OCI-LY7 (cell line): ENCODE measurements at regions not wholly inside any gene's neighbourhood (a gene's known extent, or its start where the extent isn't known, plus 50 kb on each side); places are given as distances from the start of the nearest gene placed in this dataset.

Source experiments
- EZH2phosphoT487 ChIP-seq: fragments of 200-600 bp; sonication (generic); IDR thresholded peaks from 2 replicates; pipeline ENCODE4 v1.6.1; 2018; ENCODE audit warnings: low read depth, borderline replicate concordance, mild to moderate bottlenecking, mixed run types, antibody characterized with exemption, low read length, moderate library complexity, mixed read lengths
- TF ChIP-seq, protein P1 (sequence below): fragments of 200-600 bp; sonication (generic); conservative IDR thresholded peaks from 2 replicates; pipeline ENCODE4 v1.5.1; 2014; ENCODE audit warnings: mild to moderate bottlenecking, antibody characterized with exemption, low read length, moderate library complexity, mixed read lengths

DNA sequence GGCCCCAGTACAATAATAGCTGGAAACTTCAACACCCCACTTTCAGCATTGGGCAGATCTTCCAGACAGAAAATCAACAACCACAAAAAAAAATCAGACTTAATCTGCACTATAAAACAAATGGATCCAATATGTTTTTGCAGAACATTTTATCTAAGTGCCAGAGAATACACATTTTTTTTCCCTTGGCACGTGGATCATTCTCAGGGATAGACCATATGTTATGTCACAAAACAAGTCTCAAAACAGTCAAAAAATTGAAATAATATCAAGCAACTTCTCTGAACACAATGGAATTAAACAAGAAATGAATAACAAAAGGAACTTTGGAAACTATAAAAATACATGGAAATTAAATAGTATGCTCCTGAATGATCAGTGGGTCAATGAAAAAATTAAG, 576.3 kb downstream of the PCDH19 start:
- TF ChIP-seq, protein P1, sequence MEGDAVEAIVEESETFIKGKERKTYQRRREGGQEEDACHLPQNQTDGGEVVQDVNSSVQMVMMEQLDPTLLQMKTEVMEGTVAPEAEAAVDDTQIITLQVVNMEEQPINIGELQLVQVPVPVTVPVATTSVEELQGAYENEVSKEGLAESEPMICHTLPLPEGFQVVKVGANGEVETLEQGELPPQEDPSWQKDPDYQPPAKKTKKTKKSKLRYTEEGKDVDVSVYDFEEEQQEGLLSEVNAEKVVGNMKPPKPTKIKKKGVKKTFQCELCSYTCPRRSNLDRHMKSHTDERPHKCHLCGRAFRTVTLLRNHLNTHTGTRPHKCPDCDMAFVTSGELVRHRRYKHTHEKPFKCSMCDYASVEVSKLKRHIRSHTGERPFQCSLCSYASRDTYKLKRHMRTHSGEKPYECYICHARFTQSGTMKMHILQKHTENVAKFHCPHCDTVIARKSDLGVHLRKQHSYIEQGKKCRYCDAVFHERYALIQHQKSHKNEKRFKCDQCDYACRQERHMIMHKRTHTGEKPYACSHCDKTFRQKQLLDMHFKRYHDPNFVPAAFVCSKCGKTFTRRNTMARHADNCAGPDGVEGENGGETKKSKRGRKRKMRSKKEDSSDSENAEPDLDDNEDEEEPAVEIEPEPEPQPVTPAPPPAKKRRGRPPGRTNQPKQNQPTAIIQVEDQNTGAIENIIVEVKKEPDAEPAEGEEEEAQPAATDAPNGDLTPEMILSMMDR: no peak
- no peak for TF ChIP-seq EZH2phosphoT487
